ENCODE measurements at regions not wholly inside any gene's neighbourhood (a gene's known extent, or its start where the extent isn't known, plus 50 kb on each side); places are given as distances from the start of the nearest gene placed in this dataset.

- no peak for DNase-seq
These were observed 475.2 kb downstream of the LPIN1 start for GRCh38 chr2:12221584-12221983.

GRCh38 chr2:12222554-12222953, 476.1 kb downstream of the LPIN1 start:
- DNase-seq: no peak

DNA sequence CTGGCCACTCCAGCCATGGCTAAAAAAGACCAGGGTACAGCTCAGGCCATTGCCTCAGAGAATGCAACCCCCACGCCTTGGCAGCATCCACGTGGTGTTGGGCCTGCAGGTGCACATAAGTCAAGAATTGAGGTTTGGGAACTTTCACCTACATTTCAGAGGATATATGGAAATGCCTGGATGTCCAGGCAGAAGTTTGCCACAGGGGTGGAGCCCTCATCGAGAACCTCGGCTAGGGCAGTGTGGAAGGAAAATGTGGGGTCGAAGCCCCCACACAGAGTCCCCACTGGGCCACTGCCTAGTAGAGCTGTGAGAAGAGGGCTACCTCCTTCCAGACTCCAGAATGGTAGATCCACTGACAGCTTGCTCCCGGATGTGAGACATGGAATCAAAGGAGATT, 477.3 kb downstream of the LPIN1 start:
- no peak for DNase-seq

DNA sequence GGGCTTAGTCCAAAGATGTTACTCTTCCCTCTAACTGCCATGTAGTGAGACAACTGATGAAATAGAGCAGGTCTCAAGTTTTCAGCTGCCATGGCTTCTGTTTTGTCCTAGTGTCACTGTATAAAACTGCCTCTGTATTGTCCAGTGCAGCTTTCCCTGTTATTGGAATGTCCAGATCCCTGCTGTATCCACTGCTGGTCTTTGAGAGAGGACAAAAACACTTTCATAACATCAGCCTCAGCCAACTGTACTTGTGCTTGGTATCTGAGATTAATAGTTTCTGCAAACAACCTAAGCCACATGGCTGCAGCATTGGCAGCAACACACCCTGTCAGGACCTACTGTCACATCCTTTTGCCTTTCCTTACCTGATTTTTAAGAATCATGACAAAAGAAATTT, 480.2 kb downstream of the LPIN1 start:
- no peak for DNase-seq

DNA sequence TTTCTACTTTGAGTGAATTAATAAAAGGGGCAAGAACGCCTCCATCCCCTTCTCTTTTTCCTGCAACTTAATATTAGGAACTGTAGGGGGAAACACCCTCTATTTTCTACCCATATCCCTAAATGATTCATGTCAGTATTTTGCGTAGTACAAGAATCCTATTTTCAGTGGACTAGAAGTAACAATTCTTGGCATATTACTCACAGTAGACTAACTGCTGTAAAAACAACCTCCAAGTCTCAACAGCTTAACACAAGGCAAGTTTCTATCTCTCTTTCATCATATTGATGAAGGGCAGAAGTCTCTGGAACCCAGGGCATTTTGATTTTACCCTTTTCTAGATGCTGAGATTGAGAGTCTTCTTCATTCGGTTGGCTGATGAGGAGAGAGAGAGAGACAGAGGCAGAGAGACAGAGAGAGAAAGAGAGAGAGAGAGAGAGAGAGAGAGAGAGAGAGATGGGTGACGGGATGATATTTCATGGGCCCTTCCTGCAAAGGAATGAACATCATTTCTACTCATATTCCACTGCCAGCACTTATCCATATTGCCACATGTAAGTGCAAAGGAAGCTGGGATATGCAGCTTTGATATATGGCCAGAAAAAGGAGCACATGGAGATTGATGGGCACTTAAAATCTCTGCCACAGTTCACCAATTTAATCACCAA, 481.6 kb downstream of the LPIN1 start:
- no peak for DNase-seq

DNA sequence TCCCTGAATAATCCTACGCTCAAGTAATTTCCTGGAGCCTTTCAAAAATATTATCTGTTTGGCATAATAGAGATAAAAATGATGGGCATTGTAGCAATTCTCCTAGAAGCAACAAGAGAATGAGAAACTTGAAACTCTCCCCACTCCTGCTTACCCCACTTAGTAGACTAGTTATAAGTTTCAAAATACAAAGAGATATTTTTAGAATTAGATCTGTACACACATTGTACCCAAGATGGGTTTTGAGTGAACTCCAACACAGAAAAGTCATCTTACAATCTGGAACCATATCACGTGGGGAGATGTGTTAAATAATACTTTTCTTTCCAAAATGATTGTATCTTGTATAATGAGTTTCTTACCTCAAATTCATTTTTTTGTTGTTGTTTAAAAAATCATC, 484.9 kb downstream of the LPIN1 start:
- no peak for DNase-seq

DNA sequence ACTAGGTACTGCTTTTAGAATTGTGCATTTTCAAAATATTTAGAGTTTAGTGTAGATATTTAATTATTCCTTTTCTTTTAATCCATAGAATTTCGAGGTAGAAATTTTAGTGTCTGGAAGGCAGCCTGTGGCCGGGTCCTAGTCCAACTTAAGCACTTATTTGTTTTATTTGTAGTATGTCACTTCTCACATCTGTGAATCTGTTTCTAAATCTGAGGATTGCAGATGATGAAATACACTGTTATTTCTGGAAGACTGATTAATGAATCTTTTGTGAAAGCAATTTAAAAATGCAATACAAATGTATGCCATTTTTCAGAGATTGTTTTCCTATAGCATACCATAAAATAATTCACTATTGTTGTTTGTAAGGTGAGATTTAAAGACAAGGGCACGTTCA, 483.9 kb upstream of the TRIB2 start:
- DNase-seq: no peak

DNA sequence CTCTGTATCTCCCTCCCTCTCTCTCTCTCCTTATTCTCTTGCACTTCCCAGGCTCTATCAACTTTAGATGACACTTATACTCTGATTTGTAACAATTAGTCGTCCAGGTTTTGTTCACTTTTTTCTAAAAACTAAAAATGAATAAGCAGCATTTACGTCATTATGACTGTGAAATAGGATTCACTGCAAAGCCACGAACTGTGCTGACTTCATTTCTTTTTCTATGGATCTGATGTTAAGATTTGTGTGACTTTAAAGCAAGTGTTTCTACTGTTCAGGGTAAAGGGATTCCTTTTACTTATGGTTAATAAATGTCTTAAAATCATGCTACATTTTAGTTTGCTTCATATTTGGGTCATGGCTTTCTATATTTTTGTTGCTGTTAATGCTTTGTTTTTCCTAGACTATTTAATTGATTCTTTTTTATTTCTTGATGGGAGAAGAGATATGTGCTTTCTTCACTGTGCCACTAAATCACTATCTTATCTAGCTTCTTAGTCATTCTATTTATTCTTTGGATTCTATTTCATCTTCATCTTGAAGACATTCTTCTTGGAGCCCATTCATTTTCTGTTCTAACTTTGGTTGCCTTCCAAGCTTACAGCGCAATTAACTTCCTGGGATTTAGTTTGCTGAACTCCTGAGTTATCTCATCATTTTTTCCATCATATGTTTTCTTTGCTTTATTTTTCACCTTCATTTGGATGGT, 480.4 kb upstream of the TRIB2 start:
- no peak for DNase-seq

DNA sequence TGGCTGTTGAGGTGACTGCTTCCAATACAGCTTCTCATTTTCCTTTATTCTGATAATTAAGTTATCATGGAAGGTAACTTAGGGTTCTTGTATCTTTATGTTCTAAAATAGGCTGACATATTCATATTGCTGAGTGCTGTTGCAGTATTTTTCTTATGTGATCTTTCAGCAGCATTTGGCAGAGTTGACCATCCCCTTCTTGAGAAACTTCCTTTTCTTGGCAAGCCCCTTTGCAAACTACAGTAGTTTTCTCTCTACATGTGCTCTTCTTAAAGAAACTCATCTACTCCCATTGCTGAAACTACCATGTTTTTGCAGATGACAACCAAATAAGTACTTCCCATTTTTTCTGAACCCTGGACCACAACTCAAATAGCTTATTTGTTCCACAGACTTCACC, 476.5 kb upstream of the TRIB2 start:
- DNase-seq: no peak

DNA sequence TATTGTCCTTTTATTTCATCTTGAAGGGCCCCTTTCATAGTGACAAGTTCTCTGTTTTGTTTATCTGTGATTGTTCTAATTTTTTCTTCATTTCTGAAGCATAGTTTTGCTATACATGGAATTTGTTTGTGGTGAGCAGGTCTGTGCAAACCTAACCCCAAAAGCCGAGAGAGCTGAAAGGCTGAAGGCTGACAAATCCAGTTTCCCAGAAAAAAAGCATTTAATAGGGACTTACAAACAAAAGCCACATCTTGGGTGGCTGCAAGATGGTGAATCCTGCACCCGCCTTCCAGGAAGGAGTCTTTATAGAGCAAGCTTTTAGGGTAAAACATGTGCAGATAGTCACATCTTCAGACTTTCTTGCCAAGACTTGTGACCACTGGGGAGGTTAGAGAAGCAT, 473.4 kb upstream of the TRIB2 start:
- no peak for DNase-seq

DNA sequence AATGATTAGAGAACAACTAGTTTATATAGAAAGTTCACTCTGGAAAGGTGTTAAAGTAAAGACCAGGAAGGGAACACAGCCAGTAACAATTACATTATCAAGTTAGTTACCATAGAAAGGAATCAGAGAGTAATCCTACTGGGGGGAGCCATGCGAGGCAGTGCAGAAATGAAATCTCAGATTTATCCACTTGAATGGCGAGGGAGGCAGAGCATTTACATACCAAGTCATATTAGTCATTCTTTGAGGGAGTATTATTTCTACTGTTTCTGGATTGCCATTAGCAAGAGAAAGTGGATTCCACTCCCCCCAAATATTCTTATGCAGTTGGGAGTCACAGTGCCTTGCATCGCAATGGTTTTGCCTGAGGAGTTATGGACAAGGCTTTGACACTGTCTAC, 472.7 kb upstream of the TRIB2 start:
- no peak for DNase-seq

- no peak for DNase-seq
These were observed 465.6 kb upstream of the TRIB2 start for GRCh38 chr2:12251121-12251520.

GRCh38 chr2:12251749-12252148, 465.0 kb upstream of the TRIB2 start:
- no peak for DNase-seq

DNA sequence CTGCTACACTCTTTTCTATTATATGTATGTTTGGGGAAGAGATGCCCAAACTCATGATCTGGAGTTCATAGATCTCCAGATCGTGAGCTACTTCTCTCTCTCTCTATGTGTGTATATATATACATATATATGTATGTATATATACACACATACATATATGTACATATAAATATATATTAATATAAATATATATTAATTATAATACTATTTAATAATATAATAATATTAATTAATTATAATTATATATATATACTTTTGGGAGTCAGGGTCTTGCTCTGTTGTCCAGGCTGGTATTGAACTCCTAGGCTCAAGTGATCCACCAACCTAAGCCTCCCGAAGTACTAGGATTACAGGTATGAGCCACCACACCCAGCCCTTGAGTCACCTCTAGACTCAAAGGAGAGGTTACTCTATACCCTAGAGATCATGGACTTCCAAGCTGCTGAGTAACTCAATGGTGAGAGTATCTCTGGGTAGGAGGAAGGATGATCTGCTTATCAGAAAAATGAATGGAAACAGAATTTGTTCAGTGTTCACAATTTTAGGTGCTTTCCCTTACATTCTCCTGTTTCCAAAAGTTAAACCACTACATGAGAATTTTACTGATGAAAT, 463.5 kb upstream of the TRIB2 start:
- no peak for DNase-seq

DNA sequence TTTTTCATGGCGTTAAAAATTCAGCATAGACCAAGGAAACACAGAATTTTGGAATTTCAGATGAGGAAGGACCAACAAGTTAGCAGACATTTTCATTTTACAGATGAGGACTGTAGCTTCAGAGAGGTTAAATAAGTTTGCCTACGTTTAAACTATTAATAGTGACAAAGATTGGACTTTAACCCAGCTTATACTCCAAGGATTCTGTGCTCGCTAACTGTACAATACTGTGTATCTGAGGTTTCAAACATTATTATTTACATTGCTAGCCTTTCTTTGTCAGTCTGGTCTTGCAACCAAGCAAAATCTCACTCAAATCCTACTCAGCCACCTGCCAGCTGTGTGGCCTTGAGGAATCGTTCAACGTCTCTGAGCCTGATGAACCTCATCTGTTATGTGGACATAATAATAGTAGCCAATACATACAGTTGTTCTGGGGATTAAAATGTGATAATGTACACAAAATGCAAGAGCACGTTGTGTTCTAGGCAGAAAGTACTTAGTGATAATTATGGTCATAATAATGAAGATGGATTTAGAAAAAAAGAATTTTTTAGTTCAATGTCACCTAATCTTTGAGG, 462.4 kb upstream of the TRIB2 start:
- no peak for DNase-seq

DNA sequence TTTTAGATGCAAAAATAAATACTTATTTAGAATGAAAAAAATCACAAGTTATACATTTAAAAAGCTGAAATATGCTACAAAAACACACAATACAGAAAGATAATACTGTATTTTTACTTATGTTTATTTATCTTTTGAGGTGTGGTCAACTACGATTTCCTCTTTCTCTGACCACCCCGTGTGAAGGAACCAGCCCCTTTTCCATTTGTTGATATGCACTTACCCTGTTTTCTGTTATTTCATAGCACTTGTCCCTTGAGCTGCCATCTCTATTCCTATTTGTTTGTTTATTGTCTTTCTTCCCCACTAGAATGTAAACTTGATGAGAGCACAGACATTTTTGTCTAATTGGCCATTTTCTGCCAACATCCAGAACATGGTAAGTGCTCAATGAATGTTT, 460.5 kb upstream of the TRIB2 start:
- DNase-seq: no peak

DNA sequence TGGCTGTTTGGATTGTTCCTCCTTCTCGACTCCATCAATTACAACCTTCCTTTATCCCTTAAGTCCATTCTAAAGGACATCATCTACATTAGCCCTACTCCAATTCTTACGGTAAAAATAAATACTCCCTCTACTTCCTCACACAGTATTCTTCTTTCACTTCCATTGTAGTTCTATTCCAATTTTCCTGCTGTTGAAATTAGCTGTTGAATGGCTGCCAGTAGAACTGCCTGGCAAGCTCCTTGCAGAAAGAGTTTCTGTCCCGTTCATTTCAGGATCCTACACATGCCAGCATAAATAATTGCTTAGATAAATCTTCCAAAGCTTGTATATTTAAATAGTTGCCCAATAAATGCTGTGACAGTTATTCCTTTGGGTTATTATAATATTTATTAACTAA, 459.3 kb upstream of the TRIB2 start:
- DNase-seq: no peak

DNA sequence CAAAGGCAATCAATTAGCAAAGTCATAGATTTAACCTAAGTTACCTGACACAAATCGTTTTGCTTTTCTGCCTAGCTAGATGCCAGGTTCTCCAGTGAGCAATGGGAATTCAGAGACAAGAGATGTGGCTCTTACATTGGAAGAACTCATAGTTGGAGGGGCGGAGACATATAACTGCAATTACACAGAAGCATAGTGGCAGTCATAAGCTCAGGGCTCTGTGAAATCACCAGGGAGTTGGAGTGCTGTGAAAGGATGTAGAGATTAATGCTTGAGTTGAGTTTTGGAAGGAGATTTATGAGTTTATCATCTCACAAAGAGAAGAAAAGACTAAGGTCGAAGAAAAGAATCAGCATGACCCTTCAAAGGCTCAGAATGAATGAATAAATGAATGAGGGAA, 457.2 kb upstream of the TRIB2 start:
- DNase-seq: no peak

GRCh38 chr2:12261986-12262680, 454.6 kb upstream of the TRIB2 start:
- no peak for DNase-seq

DNA sequence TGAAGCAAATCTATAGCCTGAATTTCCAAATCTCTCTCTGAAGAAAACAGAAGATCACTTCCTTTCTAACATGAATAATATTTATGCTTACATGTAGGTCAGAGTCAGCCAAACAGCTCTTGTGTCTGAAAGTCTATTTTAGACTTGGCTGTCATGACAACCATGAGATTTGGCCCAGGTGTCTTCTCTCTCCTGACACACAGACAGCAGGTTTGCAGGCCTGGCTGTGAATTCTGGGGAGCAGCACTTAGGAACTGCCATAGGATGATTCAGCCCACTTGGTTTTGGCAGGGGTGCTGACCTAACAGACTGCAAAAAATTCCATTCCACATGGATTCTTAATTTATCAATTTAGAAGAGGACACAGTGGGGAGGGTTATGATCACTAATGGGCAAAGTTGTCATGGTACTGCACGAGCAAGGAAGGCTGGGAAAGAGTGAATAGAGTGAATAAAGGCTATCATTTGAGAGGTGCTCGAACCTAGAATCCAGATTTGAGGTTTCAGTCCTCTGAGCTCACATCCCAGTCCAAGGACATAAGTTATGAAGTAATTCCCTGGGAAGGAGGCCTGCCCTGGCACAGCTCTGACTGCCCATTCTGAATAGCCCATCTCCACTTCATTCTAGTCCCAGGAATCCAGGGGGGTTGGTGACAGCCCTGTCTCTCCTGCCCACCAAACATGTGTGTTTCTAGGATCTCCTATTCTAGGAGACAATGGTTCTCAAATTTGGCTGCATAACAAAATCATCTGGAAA, 453.9 kb upstream of the TRIB2 start:
- DNase-seq: no peak

DNA sequence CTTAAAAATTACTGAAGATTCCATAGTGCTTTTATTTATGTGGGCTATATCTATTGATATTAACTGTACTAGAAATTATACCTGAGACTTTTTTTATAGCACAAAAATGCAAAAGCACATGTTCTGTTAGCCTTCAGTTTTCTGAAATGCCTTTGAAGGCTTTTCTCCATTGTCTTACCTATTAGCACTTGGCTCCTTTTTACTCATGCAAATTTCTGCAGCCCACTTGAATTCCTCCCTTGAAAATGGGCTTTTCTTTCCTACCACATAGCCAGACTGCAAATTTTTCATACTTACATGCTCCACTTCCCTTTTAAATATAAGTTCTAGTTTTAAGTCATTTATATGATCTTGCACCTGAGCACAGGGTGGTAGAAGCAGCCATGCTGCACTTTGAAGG, 453.0 kb upstream of the TRIB2 start:
- DNase-seq: no peak

DNA sequence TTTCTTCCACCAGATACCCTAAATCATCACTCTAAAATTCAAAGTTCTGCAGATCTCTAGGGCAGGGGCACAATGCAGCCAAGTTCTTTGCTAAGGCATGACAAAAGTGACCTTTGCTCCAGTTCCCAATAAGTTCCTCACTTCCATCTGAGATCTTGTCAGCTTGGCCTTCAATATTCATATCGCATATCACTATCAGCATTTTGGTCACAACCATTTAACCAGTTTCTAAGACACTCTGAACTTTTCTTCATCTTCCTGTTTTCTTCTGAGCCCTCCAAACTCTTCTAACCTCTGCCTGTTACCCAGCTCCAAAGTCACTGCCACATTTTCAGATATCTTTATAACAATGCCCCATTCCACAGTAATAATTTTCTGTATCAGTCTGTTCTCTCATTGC, 452.6 kb upstream of the TRIB2 start:
- no peak for DNase-seq

DNA sequence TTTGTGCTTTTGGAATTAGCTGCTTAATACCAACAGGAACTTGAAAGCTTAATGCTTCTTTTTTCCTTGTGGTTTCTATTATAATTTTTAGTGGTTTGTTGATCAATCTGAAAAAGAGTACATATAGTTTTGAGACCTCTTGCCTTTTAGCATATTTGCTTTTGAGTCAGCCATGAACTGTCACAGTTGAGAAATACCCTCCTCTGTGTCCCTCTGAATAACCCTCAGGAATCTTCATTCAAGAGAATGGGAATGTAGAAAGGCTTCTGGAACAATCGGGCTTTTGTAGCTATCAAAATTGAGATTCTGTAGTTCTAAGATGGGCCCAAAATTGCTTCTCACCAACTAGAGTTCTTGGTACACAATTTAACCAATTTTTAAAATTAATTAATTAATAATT, 451.1 kb upstream of the TRIB2 start:
- no peak for DNase-seq
